PC-3 (cell line): ENCODE measurements at regions not wholly inside any gene's neighbourhood (a gene's known extent, or its start where the extent isn't known, plus 50 kb on each side); places are given as distances from the start of the nearest gene placed in this dataset.

Experiments used
- ATAC-seq: fragments of 200-7000 bp; cut with Tn5 transposase; 2 replicates; pipeline ENCODE4 v1.9.1; 2020; ENCODE audit warnings: mild to moderate bottlenecking, moderate library complexity
- BruUV-seq: library from RNA; stranded (reverse); fragments of 400-500 nt; replicated peaks from 2 replicates; lab custom pipeline; 2021; lab: Mats Ljungman, UMichigan
- CTCF ChIA-PET: fragments of 300-600 bp; sonication (Branson Sonifier 250); formaldehyde crosslinking; loops from one replicate; lab custom pipeline; 2022; ENCODE audit warnings: antibody characterized with exemption; lab: Charles Lee
- POLR2A ChIA-PET: fragments of 300-600 bp; sonication (Branson Sonifier 250); formaldehyde crosslinking; loops from one replicate; lab custom pipeline; 2022; ENCODE audit warnings: antibody characterized with exemption; ENCODE audit not compliant: unreplicated experiment; lab: Charles Lee
- DNase-seq: peaks from one replicate; pipeline ENCODE4 v3.0.0-alpha.2; 2015
- H2AFZ ChIP-seq: fragments of 300-600 bp; sonication (generic); 2 replicates; pipeline ENCODE4 v1.6.0; 2016; ENCODE audit warnings: antibody characterized with exemption, low read length
- H3F3A ChIP-seq: fragments of 300-600 bp; sonication (generic); one replicate; pipeline ENCODE4 v1.6.0; 2017; ENCODE audit warnings: antibody characterized with exemption, low read length, control low read depth, mild to moderate bottlenecking; ENCODE audit not compliant: unreplicated experiment
- H3K27ac ChIP-seq: fragments of 300-600 bp; sonication (generic); 2 replicates; pipeline ENCODE4 v1.5.1; 2016; ENCODE audit warnings: mild to moderate bottlenecking, low read length
- H3K27me3 ChIP-seq: fragments of 300-600 bp; sonication (generic); 2 replicates; pipeline ENCODE4 v1.6.1; 2016; ENCODE audit warnings: low read length, mixed read lengths
- H3K36me3 ChIP-seq: fragments of 300-600 bp; sonication (generic); 2 replicates; pipeline ENCODE4 v1.6.1; 2016; ENCODE audit warnings: low read depth, mixed run types, low read length, mixed read lengths
- H3K4me1 ChIP-seq: fragments of 300-600 bp; sonication (generic); 2 replicates; pipeline ENCODE4 v1.5.1; 2016; ENCODE audit warnings: low read length; ENCODE audit not compliant: insufficient read depth
- H3K4me2 ChIP-seq: fragments of 300-600 bp; sonication (generic); 2 replicates; pipeline ENCODE4 v1.6.0; 2016; ENCODE audit warnings: low read length
- H3K4me3 ChIP-seq: fragments of 300-600 bp; sonication (generic); 2 replicates; pipeline ENCODE4 v1.5.1; 2016; ENCODE audit warnings: mild to moderate bottlenecking, low read length, mixed read lengths
- H3K79me2 ChIP-seq: fragments of 300-600 bp; sonication (generic); 2 replicates; pipeline ENCODE4 v1.6.1; 2017; ENCODE audit warnings: low read length, mixed read lengths
- H3K9ac ChIP-seq: fragments of 300-600 bp; sonication (generic); 2 replicates; pipeline ENCODE4 v1.6.0; 2016; ENCODE audit warnings: mild to moderate bottlenecking, low read length
- H3K9me2 ChIP-seq: fragments of 300-600 bp; sonication (generic); replicated peaks from 2 replicates; pipeline ENCODE4 v1.6.1; 2016; ENCODE audit warnings: mixed run types, low read length, mixed read lengths
- H3K9me3 ChIP-seq: fragments of 300-600 bp; sonication (generic); 2 replicates; pipeline ENCODE4 v1.6.1; 2016; ENCODE audit warnings: low read length, mixed read lengths
- H4K20me1 ChIP-seq: fragments of 300-600 bp; sonication (generic); 2 replicates; pipeline ENCODE4 v1.6.1; 2016; ENCODE audit warnings: low read length, mixed read lengths
- EZH2 ChIP-seq: fragments of 300-600 bp; sonication (generic); IDR thresholded peaks from one replicate; pipeline ENCODE4 v1.6.1; 2017; ENCODE audit warnings: antibody characterized with exemption, mild to moderate bottlenecking, low read length; ENCODE audit not compliant: unreplicated experiment
- EZH2phosphoT487 ChIP-seq: fragments of 300-600 bp; sonication (generic); IDR thresholded peaks from 2 replicates; pipeline ENCODE4 v1.6.1; 2018; ENCODE audit warnings: mild to moderate bottlenecking, antibody characterized with exemption, low read length, borderline replicate concordance
- intact Hi-C: fragments of 100-400 bp; cut with micrococcal nuclease; formaldehyde crosslinking; loops from 2 replicates; pipeline ENCODE4 v1.9.0; 2023
- TF ChIP-seq, protein P1 (sequence below): fragments of 300-600 bp; sonication (generic); conservative IDR thresholded peaks from 2 replicates; pipeline ENCODE4 v1.5.1; 2017; ENCODE audit warnings: antibody characterized with exemption, low read depth, mild to moderate bottlenecking, low read length

DNA sequence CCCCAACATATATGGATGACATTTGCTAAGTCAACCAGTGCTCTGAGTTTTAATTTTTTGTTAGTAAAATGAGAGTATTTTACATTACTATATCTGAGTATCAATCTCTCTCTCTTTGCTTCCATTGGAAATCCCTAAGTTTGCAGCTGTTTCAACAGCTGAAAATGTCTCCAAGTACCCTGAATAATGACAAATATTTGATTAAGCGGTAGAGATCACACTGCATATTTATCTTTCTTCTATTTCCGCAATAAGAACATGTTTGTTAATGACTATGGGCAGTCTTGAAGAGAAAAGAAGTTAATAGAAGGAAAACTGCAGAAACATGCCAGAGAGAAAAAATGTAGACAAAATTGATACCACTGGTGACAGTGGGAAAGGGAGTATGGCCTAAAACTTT lies 1117.5 kb downstream of the NCAM2 start:
- Histone ChIP-seq H3K4me1 (no peaks in the 10 kb centered on the region), H3K79me2 (no peaks in the 10 kb centered on the region), H3K4me3 (no peak overlapping the region), H3K9me2 (no peaks in the 10 kb centered on the region), H3K36me3 (no peaks in the 10 kb centered on the region), H3K9ac (no peak overlapping the region), H3K27ac (no peak overlapping the region), H4K20me1 (no peaks in the 10 kb centered on the region), H3K9me3 (no peaks in the 10 kb centered on the region), H3K4me2 (no peak overlapping the region), H3F3A (no peaks in the 10 kb centered on the region), H3K27me3 (no peaks in the 10 kb centered on the region), H2AFZ (no peak overlapping the region)
- intact Hi-C loops: no loop called here
- ATAC-seq (no peak), DNase-seq (no peak)
- ChIA-PET CTCF (no interaction called here), POLR2A (no interaction called here)
- TF ChIP-seq EZH2phosphoT487: no peak
- no peak for TF ChIP-seq EZH2
- TF ChIP-seq, protein P1, sequence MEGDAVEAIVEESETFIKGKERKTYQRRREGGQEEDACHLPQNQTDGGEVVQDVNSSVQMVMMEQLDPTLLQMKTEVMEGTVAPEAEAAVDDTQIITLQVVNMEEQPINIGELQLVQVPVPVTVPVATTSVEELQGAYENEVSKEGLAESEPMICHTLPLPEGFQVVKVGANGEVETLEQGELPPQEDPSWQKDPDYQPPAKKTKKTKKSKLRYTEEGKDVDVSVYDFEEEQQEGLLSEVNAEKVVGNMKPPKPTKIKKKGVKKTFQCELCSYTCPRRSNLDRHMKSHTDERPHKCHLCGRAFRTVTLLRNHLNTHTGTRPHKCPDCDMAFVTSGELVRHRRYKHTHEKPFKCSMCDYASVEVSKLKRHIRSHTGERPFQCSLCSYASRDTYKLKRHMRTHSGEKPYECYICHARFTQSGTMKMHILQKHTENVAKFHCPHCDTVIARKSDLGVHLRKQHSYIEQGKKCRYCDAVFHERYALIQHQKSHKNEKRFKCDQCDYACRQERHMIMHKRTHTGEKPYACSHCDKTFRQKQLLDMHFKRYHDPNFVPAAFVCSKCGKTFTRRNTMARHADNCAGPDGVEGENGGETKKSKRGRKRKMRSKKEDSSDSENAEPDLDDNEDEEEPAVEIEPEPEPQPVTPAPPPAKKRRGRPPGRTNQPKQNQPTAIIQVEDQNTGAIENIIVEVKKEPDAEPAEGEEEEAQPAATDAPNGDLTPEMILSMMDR: no peak
- BruUV-seq: no TSS peak

- CTCF ChIA-PET: interaction anchor here (0.6 kb wide), 1 partner anchor 1289 kb away, joined by 3 read pairs; no protein-coding TSS in a partner anchor
- Histone ChIP-seq H3K9ac (no peak overlapping the region), H4K20me1 (no peaks in the 10 kb centered on the region), H2AFZ (no peak overlapping the region), H3K79me2 (no peaks in the 10 kb centered on the region), H3K9me3 (no peaks in the 10 kb centered on the region), H3K4me3 (no peak overlapping the region), H3K4me1 (no peaks in the 10 kb centered on the region), H3F3A (no peaks in the 10 kb centered on the region), H3K27me3 (no peaks in the 10 kb centered on the region), H3K4me2 (no peak overlapping the region), H3K36me3 (no peaks in the 10 kb centered on the region), H3K9me2 (no peaks in the 10 kb centered on the region), H3K27ac (no peak overlapping the region)
- peak; percentile 31; the same call in 1 of the 2 replicates for ATAC-seq
- TF ChIP-seq, protein P1: peak; percentile 70
- no peak for TF ChIP-seq EZH2phosphoT487
- no TSS peak for BruUV-seq
- intact Hi-C loops: no loop called here
- POLR2A ChIA-PET: no interaction called here
- DNase-seq: peak; percentile 48
These were observed 1122.5 kb downstream of the NCAM2 start for GRCh38 chr21:22120616-22121266.

- Histone ChIP-seq H3K79me2 (no peaks in the 10 kb centered on the region), H2AFZ (no peak overlapping the region), H3K27ac (no peak overlapping the region), H3K36me3 (no peaks in the 10 kb centered on the region), H3K4me1 (no peaks in the 10 kb centered on the region), H3K27me3 (no peaks in the 10 kb centered on the region), H3K4me2 (no peak overlapping the region), H3F3A (no peaks in the 10 kb centered on the region), H3K9ac (no peak overlapping the region), H3K4me3 (no peak overlapping the region), H3K9me3 (no peaks in the 10 kb centered on the region), H4K20me1 (no peaks in the 10 kb centered on the region), H3K9me2 (no peaks in the 10 kb centered on the region)
- ChIA-PET CTCF (no interaction called here), POLR2A (no interaction called here)
- intact Hi-C loops: no loop called here
- no TSS peak for BruUV-seq
- TF ChIP-seq, protein P1: no peak
- TF ChIP-seq EZH2phosphoT487 (no peak), EZH2 (no peak)
- ATAC-seq (no peak), DNase-seq (no peak)
These were observed 1127.4 kb downstream of the NCAM2 start for GRCh38 chr21:22125581-22125980.
